GM19468 (cell line): ENCODE measurements at regions not wholly inside any gene's neighbourhood (a gene's known extent, or its start where the extent isn't known, plus 50 kb on each side); places are given as distances from the start of the nearest gene placed in this dataset.

Experiments used
- ATAC-seq: cut with Tn5 transposase; IDR thresholded peaks from one replicate; pipeline ENCODE4 v1.9.1; 2021; ENCODE audit warnings: mild to moderate bottlenecking, moderate library complexity, moderate number of reproducible peaks; ENCODE audit not compliant: unreplicated experiment; ENCODE audit errors: extremely low read depth

DNA sequence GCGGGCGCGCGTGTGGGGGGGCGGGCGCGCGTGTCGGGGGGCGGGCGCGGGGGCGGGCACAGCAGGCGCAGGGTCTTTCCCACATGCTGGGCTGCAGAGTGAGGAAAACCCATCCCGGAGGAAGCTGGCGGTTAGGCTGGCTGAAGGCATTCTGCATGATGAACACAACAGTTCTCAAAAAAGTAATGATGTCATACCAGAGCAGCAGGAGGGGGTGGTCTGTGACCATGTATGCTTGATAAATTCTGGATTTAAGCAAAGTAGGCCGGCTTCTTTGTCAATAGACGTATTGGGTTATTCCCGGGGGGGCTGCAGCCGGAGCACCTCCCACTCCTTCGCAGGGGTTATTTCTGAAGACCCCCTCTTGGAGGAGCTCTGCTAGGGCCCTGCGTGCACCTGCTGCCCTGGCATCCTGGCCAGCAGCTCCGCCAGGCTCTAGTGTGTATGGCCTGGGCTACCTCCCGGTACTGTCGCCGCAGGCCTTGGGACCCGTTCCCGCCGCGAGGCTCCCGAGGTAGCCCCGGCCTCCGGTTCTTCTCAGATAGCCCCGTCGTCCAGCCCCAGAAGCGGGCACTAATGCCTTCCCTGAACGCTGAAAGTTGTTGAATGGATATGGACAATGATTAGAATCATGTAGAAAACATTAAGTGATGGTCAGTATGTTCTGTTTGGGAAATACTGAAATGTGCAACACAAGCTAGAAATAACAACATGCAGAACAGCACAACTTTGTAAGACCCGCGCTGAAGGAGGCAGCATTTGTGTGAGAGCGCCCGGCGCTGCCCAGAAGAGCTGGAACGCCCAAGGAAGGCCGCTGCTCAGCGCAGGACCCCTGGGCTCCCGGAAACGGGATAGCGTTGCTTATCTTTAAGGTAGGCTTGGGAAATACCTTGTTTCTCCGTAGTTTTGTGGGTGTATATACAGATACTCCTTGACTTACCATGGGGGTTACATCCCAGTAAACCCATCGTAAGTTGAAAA lies 101.4 kb upstream of the RAB6C start:
- no peak for ATAC-seq

- ATAC-seq = no peak
These were observed 99.8 kb upstream of the RAB6C start for GRCh38 chr2:129879614-129880180.

- ATAC-seq = no peak
These were observed 99.2 kb upstream of the RAB6C start for GRCh38 chr2:129880309-129880708.

- no peak for ATAC-seq
These were observed 98.5 kb upstream of the RAB6C start for GRCh38 chr2:129880971-129881370.

- ATAC-seq = no peak
These were observed 97.6 kb upstream of the RAB6C start for GRCh38 chr2:129881786-129882396.

GRCh38 chr2:129882476-129882875 lies 97.0 kb upstream of the RAB6C start:
- ATAC-seq = no peak

- ATAC-seq = no peak
These were observed 96.3 kb upstream of the RAB6C start for GRCh38 chr2:129883121-129883520.

DNA sequence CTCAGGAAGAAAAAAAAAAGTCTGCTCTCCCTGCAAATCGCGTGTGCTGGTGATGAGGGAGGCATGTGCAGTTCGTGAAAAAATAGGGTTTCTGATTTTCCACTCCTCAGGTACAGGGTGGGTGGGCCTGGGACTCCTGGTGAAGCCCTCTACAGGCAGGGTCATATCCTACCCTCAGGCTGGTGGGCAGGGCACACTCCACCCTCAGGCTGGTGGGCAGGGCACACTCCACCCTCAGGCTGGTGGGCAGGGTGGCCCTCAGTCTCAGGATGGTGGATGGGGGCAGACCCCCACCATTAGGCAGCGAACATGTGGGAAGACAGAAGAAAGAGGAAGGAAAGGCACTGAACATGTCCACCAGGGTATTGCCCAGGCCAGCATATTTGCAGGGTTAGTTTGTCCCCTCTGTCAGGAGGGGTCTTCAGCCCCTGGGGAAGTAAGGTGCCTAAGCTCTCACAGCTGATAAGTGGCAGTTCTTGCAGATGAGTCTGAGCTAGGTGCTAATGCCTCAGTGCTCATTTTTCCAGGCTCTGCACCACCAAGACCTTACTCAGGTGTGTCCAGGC lies 95.2 kb upstream of the RAB6C start:
- ATAC-seq = no peak

DNA sequence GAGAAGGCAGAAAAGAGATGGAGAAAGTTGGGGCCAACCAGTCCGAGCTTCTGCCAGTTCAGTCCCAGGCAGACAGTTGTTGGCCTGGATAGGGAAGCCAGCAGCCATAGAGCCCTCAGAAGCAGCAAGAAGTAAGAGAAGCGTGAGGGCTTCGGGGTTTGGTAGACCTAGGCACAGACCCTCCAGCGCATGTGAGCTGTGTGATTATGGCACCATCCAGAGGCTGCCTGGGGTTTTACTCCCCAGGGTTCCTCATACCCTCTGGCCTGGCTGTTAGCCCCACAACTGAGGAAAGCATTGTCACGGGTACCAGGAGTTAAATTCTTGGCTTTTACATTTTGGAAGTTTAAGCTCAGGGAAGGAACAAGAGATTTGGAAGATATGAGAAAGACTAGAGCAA lies 93.7 kb upstream of the RAB6C start:
- ATAC-seq = no peak

- no peak for ATAC-seq
These were observed 91.7 kb upstream of the RAB6C start for GRCh38 chr2:129887688-129888266.

GRCh38 chr2:129888461-129888860 lies 91.0 kb upstream of the RAB6C start:
- no peak for ATAC-seq

DNA sequence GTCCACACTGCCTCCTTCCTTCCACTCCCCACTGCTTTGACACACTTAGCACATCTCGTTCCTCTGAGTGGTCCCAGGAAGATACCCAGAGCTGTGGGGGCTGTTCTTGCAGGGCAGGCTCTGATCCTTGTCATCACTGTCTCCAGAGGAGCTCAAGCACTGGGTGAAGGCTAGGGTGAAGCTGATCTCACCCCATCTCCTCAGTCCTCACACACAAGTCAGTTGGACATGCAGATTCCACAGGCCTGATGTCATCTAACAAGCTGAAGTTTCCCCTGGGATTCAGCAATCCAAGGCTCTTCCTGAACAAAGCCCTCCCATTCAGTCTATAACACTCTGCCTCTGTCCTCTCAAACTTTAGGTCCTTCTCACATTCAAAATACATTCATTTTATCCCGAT lies 90.6 kb upstream of the RAB6C start:
- ATAC-seq = no peak

GRCh38 chr2:129891341-129892320 lies 87.8 kb upstream of the RAB6C start:
- no peak for ATAC-seq

DNA sequence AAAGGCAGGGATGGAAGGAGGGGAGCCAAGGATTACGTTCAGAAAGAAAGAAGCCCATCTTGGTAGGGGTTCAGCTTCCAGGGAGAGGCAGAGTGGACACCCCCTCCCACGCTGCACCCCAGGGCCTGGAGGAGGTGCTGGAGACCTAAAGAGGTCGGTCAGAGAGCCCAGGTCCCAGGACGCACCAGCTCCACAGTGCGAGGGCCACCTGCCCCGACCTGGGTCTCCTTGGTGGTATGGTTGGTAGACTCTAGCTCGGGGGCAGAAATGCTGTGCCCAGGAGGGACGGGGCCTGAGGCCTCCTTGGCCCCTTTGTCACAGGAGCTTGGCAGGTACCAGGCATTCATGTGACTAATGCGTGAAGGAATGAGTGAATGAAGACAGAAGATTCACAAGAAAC lies 87.1 kb upstream of the RAB6C start:
- no peak for ATAC-seq

GRCh38 chr2:129892773-129893172 lies 86.7 kb upstream of the RAB6C start:
- no peak for ATAC-seq

GRCh38 chr2:129893244-129893643 lies 86.2 kb upstream of the RAB6C start:
- no peak for ATAC-seq

GRCh38 chr2:129894616-129895015 lies 84.8 kb upstream of the RAB6C start:
- no peak for ATAC-seq

GRCh38 chr2:129895061-129895460 lies 84.4 kb upstream of the RAB6C start:
- ATAC-seq = no peak

- no peak for ATAC-seq
These were observed 83.9 kb upstream of the RAB6C start for GRCh38 chr2:129895526-129896082.
